Heart left ventricle (tissue), 13 donors: ENCODE measurements at regions not wholly inside any gene's neighbourhood (a gene's known extent, or its start where the extent isn't known, plus 50 kb on each side); places are given as distances from the start of the nearest gene placed in this dataset.

Experiments
- POLR2A ChIP-seq, 2 donors: fragments of 450-650 bp; IDR thresholded peaks; one replicate each; pipeline ENCODE4 v1.6.1; 2017; ENCODE audit warnings: antibody characterized with exemption in 2 of 2, mild to moderate bottlenecking in 2 of 2, moderate library complexity in 2 of 2
- TF ChIP-seq, protein P1 (sequence below), 12 donors: fragments of 200-600 bp; sonication (generic) in 4 of 12; IDR thresholded peaks; one replicate each; pipeline versions ENCODE4 v1.5.0 to v1.8.0; 2018 to 2022; ENCODE audit warnings: antibody characterized with exemption in 12 of 12, mild to moderate bottlenecking in 5 of 12
- donor health status: ischemic (EF 13 %, LVEDD 7.1; RV severe dilation, severe dysfunction).
- donor health status: DM: no; HTN: yes; CAD: no.
- donor health status: DM: no; HTN: no; CAD: no.
- donor health status: ischemic (EF 25% LVEDD 6.9; RV normal size, moderate dysfunction).
- donor health status: ischemic (EF 25% LVEDD 5.7; RV mildly dilated, moderate dysfunction).
- donor health status: ischemic (EF 35%, LVEDD 5.7; RV mildly dilated, moderate dysfunction).
- donor health status: nonischemic (EF 11% LVEDD 7.7; RV severe dilation, severe dysfunction).
- donor health status: DM: yes; HTN: yes; CAD: no.
- donor health status: PGD.
- donor health status: ischemic (EF 29% LVEDD 5.4; RV normal size, mild dysfunction).
- donor health status: nonischemic (EF 23%, LVEDD 6.1; RV moderate dilation, normal function).

DNA sequence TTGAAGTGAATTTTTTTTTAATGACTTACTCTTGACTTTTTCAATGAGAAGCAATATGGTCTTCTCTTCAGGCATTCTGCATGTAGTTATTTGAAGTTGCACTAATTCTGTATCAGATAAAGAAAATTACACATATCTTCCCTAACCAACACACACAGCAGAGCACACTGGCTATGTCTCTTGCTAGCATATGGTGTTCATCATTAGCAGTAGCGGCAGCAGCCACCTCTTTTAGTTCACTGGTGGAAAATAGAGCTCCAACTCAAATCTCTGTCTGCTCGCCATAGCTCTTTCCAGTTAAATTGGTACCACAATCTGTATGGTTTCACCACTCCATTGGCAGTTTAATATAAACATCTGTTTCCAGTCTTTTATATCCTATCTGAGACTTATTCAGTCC lies 278.1 kb upstream of the ZEB2 start:
- TF ChIP-seq, protein P1, sequence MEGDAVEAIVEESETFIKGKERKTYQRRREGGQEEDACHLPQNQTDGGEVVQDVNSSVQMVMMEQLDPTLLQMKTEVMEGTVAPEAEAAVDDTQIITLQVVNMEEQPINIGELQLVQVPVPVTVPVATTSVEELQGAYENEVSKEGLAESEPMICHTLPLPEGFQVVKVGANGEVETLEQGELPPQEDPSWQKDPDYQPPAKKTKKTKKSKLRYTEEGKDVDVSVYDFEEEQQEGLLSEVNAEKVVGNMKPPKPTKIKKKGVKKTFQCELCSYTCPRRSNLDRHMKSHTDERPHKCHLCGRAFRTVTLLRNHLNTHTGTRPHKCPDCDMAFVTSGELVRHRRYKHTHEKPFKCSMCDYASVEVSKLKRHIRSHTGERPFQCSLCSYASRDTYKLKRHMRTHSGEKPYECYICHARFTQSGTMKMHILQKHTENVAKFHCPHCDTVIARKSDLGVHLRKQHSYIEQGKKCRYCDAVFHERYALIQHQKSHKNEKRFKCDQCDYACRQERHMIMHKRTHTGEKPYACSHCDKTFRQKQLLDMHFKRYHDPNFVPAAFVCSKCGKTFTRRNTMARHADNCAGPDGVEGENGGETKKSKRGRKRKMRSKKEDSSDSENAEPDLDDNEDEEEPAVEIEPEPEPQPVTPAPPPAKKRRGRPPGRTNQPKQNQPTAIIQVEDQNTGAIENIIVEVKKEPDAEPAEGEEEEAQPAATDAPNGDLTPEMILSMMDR (IDR thresholded peaks at IDR 0.05), result no peak
- no peak for TF ChIP-seq POLR2A (IDR thresholded peaks at IDR 0.05)
